GM10266 (cell line): ENCODE measurements at regions not wholly inside any gene's neighbourhood (a gene's known extent, or its start where the extent isn't known, plus 50 kb on each side); places are given as distances from the start of the nearest gene placed in this dataset.

Source experiments
- DNase-seq: peaks from one replicate; pipeline ENCODE4 v3.0.0; 2012; ENCODE audit errors: extremely low spot score
- TF ChIP-seq, protein P1 (sequence below): IDR thresholded peaks from 2 replicates; pipeline ENCODE4 v1.5.1; 2012; ENCODE audit warnings: mild to moderate bottlenecking, low read depth; ENCODE audit not compliant: control insufficient read depth, insufficient read depth; ENCODE audit errors: missing control alignments

DNA sequence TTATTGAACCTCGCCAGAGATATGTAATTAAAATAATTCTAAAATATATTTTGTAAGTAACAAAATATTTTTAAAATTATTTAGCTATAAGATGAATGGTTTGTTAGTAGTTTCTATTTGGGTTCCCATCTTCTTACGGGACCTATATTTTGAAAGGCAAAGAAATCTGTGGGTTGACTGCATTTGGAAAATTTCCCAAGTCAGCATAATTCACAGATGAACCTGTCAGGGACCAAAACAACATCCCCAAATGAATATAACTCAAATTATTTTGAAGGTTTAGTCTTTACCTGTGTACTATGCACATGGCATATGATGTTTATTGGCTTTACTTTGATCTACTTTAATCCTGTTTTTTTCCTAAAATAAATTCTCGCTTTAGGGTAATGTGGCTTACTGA is 607.4 kb upstream of the JAG1 start:
- TF ChIP-seq, protein P1, sequence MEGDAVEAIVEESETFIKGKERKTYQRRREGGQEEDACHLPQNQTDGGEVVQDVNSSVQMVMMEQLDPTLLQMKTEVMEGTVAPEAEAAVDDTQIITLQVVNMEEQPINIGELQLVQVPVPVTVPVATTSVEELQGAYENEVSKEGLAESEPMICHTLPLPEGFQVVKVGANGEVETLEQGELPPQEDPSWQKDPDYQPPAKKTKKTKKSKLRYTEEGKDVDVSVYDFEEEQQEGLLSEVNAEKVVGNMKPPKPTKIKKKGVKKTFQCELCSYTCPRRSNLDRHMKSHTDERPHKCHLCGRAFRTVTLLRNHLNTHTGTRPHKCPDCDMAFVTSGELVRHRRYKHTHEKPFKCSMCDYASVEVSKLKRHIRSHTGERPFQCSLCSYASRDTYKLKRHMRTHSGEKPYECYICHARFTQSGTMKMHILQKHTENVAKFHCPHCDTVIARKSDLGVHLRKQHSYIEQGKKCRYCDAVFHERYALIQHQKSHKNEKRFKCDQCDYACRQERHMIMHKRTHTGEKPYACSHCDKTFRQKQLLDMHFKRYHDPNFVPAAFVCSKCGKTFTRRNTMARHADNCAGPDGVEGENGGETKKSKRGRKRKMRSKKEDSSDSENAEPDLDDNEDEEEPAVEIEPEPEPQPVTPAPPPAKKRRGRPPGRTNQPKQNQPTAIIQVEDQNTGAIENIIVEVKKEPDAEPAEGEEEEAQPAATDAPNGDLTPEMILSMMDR = no peak
- DNase-seq = no peak

DNA sequence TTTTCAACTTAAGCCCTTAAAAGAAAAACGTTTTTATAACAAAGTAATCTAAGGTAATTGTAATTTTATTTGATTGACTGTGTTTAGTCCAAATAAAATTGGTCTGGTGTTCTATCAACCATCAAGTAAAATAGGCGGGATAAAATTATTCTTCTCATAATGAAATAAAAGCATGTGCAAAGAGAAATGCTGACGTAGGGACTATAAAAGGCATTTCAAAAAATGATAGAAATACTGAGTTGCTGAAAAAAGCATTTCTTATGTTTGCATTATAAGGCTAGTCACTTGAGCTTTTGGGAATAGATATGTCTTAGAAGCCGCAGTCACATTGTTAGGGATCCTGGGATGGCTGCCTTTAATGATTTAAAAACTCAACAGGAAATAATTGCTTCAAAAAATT is 608.0 kb upstream of the JAG1 start:
- TF ChIP-seq, protein P1 = no peak
- DNase-seq = no peak

DNA sequence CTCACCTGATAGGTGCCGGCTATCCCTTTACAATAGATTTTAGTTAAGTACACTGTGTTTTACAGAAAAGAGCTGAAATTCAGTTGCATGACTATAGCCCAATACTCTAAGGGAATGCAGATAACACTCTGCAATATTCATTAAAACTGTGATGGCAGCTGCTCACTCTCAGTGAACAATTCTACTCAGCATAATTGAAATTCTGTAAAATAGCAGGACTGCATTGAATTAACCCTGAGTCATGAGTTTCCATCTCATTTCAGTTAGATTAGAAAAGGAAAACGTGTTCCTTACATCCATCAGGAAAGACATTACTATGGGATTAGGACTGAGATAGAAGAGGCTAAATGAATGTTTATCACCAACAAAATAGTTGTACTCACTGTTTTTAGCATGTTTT is 613.3 kb upstream of the JAG1 start:
- DNase-seq = no peak
- TF ChIP-seq, protein P1 = no peak

DNA sequence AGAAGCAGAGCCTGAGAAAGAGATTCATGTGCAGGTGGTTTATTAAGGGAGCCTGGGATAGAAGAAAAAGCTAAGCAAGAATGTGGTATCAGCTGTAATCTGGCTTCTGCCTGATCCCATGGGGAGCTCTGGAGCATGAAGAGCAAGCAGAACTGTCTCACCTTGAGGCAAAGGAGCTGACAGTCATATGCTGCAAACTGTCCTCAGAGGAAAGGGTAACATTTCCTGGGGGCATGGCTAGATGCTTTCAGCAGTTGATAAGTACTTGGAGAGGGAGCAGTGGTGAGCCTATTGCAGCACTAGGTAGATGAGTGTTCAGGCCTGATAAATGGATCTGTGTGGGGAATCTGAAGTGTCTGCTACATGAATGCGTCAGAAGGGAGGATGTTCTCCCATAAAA is 621.5 kb upstream of the BTBD3 start:
- TF ChIP-seq, protein P1 = no peak
- no peak for DNase-seq

DNA sequence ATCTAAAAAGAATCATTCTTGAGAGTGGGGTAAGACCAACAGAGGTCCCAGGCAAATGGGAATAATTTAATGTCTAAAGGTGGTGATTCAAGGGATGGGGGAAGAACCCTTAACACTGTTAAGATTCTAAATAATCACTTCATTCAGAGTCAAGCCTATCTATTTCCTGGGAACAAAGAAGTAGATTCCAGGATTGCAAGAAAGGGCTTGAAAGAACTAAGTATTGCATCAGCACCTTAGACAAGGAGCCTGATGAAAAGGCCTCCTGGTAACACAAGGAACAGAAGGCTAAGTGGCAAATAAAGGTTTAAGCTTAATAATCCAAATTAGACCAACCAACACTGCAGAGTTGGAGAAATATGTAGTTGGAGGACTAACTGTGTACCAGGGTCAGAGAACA is 620.7 kb upstream of the BTBD3 start:
- TF ChIP-seq, protein P1 = no peak
- no peak for DNase-seq

DNA sequence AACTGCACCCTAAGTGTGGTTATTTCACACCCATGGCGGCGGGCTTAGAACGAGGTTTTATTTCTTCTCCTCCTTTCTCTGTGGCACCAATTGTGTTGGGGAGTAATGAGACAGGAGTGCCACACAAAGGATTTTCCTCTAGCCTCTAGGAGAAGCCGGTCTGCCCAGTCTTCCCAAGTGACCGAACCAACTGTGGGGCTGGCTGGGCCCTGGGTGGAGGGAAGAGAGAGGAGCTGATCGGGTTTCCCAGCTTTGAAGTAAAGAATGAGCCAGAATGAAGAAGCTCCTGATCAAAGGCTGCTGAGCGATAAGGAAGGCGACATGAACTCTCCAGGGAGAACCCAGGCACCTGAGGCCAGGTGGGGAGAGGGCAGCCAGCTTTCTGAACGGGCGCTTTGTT is 616.0 kb upstream of the BTBD3 start:
- DNase-seq = no peak
- TF ChIP-seq, protein P1 = no peak

DNA sequence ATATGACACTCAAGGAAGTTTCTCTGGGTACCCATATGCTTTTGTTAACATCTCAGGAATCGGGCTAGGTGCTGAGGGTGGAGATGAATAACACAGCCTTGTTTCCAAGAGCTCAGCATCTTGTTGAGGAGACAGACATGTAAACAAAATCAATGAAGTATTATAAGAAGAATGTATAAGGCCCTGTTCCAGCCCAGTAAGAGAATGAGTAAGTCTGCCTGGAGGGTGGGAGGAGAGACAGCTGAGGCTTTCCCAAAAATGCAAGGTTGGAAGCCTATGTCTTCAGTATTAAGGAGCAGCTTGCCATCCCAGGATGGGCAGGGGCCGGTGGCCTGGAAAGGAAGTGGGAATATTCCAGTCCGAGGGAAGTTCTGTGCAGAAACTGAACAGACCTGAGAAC is 615.3 kb upstream of the BTBD3 start:
- no peak for DNase-seq
- TF ChIP-seq, protein P1 = no peak

DNA sequence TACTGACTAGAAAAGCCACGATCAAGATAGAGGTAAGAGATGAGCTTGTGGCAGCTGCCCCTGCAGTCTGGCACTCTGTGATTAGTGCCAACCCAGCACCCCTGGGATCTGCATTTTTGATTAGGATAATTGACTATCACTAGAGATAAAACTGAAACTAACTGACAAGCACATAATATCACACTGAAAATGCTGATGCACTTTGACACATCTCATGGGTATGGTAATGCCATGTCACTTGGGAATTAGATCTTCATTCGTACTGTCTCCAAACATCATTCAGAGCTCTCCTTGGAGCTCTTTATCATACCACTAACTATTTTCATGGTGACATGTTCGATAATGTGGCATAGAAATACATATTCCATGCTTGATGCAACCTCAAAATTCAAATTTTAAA is 612.9 kb upstream of the BTBD3 start:
- TF ChIP-seq, protein P1 = no peak
- no peak for DNase-seq
